22Rv1 (cell line): ENCODE measurements at regions not wholly inside any gene's neighbourhood (a gene's known extent, or its start where the extent isn't known, plus 50 kb on each side); places are given as distances from the start of the nearest gene placed in this dataset.
"Not testable (repeated sequence)": the region's sequence is repeated elsewhere in the genome, so short reads cannot be mapped to it uniquely, and the experiment has no call there.

ENCODE experiments used
- H3K27ac ChIP-seq: fragments of 450-650 bp; 2 replicates; pipeline ENCODE4 v1.5.1; 2017
- CTCF ChIP-seq: fragments of 450-650 bp; IDR thresholded peaks from 2 replicates; pipeline ENCODE4 v1.5.1; 2017; ENCODE audit warnings: mild to moderate bottlenecking
- ZFX ChIP-seq: fragments of 450-650 bp; IDR thresholded peaks from 2 replicates; pipeline ENCODE4 v1.6.1; 2017; ENCODE audit warnings: antibody characterized with exemption, borderline replicate concordance

GRCh38 chr5:157976429-157976828 is 117.5 kb upstream of the CLINT1 start:
- no peak for TF ChIP-seq CTCF
- no peak for TF ChIP-seq ZFX
- no peak overlapping the region for H3K27ac ChIP-seq

GRCh38 chr5:157972579-157972978 is 113.6 kb upstream of the CLINT1 start:
- no peak for TF ChIP-seq ZFX
- no peak for TF ChIP-seq CTCF
- H3K27ac ChIP-seq = no peak overlapping the region

- TF ChIP-seq ZFX = no peak
- TF ChIP-seq CTCF = no peak
- no peak overlapping the region for H3K27ac ChIP-seq
Measured at GRCh38 chr5:157971571-157972216, 112.7 kb upstream of the CLINT1 start.

GRCh38 chr5:157968570-157968969 is 109.6 kb upstream of the CLINT1 start:
- not testable (repeated sequence) for H3K27ac ChIP-seq

GRCh38 chr5:157965989-157966388 is 107.0 kb upstream of the CLINT1 start:
- TF ChIP-seq ZFX = no peak
- no peak for TF ChIP-seq CTCF
- no peak overlapping the region for H3K27ac ChIP-seq

- H3K27ac ChIP-seq = no peak overlapping the region
- TF ChIP-seq ZFX = no peak
- no peak for TF ChIP-seq CTCF
Measured at GRCh38 chr5:157965040-157965678, 106.2 kb upstream of the CLINT1 start.

GRCh38 chr5:157963761-157964160 is 104.8 kb upstream of the CLINT1 start:
- TF ChIP-seq ZFX (no peak), CTCF (no peak)

More at GRCh38 chr5:157963761-157964160, 104.8 kb upstream of the CLINT1 start:
- H3K27ac ChIP-seq = no peak overlapping the region
